Lower leg skin (tissue), 3 donors: ENCODE measurements at regions not wholly inside any gene's neighbourhood (a gene's known extent, or its start where the extent isn't known, plus 50 kb on each side); places are given as distances from the start of the nearest gene placed in this dataset.

Source experiments
- POLR2A ChIP-seq, 2 donors: fragments of 450-650 bp; IDR thresholded peaks; one replicate each; pipeline ENCODE4 v1.6.1; 2016 to 2017; ENCODE audit warnings: antibody characterized with exemption in 2 of 2, mild to moderate bottlenecking in 1 of 2, moderate library complexity in 1 of 2
- TF ChIP-seq, protein P1 (sequence below), 3 donors: fragments of 450-650 bp; IDR thresholded peaks; one replicate each; pipeline ENCODE4 v1.5.1; 2016; ENCODE audit warnings: antibody characterized with exemption in 3 of 3, mild to moderate bottlenecking in 3 of 3, moderate library complexity in 2 of 3

DNA sequence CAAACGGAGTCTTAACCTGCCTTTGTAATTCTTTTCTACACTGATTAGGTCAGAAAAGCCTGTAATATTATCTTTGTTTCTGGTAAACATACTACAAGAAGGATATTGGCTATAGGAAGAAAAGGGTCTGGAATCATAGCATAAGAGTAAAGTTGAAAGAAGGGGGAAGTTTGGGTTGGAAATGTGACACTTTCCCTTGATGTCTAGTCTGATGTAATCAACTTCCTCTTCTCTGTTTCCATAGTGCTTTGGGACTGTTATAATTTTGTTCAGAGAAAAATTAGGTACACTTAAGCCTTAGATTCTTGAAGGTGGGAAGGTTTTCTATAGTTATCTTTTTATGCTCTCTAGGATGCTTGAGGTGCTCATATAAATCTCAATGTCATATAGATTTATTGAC, 322.2 kb downstream of the AEBP2 start:
- TF ChIP-seq, protein P1, sequence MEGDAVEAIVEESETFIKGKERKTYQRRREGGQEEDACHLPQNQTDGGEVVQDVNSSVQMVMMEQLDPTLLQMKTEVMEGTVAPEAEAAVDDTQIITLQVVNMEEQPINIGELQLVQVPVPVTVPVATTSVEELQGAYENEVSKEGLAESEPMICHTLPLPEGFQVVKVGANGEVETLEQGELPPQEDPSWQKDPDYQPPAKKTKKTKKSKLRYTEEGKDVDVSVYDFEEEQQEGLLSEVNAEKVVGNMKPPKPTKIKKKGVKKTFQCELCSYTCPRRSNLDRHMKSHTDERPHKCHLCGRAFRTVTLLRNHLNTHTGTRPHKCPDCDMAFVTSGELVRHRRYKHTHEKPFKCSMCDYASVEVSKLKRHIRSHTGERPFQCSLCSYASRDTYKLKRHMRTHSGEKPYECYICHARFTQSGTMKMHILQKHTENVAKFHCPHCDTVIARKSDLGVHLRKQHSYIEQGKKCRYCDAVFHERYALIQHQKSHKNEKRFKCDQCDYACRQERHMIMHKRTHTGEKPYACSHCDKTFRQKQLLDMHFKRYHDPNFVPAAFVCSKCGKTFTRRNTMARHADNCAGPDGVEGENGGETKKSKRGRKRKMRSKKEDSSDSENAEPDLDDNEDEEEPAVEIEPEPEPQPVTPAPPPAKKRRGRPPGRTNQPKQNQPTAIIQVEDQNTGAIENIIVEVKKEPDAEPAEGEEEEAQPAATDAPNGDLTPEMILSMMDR (IDR thresholded peaks at IDR 0.05), result no peak
- no peak for TF ChIP-seq POLR2A (IDR thresholded peaks at IDR 0.05)
